ENCODE measurements at regions not wholly inside any gene's neighbourhood (a gene's known extent, or its start where the extent isn't known, plus 50 kb on each side); places are given as distances from the start of the nearest gene placed in this dataset.

DNA sequence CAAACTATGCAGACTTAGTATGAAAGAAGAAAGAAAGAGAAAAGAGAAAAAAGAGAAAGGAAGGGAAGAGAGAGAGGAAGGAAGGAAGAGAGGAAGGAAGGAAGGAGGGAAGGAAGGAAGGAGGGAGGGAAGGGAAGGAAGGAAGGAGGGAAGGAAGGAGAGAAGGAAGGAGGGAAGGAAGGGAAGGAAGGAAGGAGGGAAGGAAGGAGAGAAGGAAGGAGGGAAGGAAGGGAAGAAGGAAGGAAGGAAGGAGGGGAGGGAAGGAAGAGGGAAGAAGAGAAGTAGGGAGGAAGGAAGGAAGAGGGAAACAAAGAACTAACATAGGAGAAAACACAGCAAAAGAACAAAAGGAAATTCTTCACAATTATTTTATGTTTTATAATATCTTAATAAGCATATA is 502.1 kb downstream of the SOX6 start:
- TF ChIP-seq SIN3A (IDR thresholded peaks at IDR 0.05; ENCODE audit: borderline replicate concordance, insufficient read depth, low read length) (no peak), POLR2AphosphoS5 (IDR thresholded peaks at IDR 0.05; ENCODE audit: low read depth, low read length) (no peak), TAF1 (IDR thresholded peaks at IDR 0.05; ENCODE audit: borderline replicate concordance, insufficient read depth, low read length) (no peak)
